ENCODE measurements at regions not wholly inside any gene's neighbourhood (a gene's known extent, or its start where the extent isn't known, plus 50 kb on each side); places are given as distances from the start of the nearest gene placed in this dataset.

- Histone ChIP-seq H3K27me3 (no peaks in the 10 kb centered on the region), H3K27ac (no peak overlapping the region), H3K4me1 (no peaks in the 10 kb centered on the region), H3K36me3 (replicated peaks in 1 of 2; ENCODE audit: insufficient read depth in 1 of 2, low read depth in 2 of 2) (no peaks in the 10 kb centered on the region), H3K9me3 (no peaks in the 10 kb centered on the region), H3K4me3 (no peak overlapping the region)
- DNase-seq (no peak), ATAC-seq (no peak)
- intact Hi-C loops (cut with DNase I): no loop called here
- 69 to 79% methylated on average over 8 of the region's 8 CpGs for WGBS, 2 donors
- TF ChIP-seq CTCF (IDR thresholded peaks at IDR 0.05) (no peak), POLR2A (IDR thresholded peaks at IDR 0.05) (no peak)
Measured at GRCh38 chr1:59096501-59096900, 200.4 kb upstream of the FGGY start.

- WGBS, 2 donors: 55 to 56% methylated on average over 2 of the region's 2 CpGs
- H3K36me3 ChIP-seq (replicated peaks in 1 of 2; ENCODE audit: insufficient read depth in 1 of 2, low read depth in 2 of 2): no peaks in the 10 kb centered on the region
- TF ChIP-seq CTCF (IDR thresholded peaks at IDR 0.05) (no peak), POLR2A (IDR thresholded peaks at IDR 0.05) (no peak)
- no peaks in the 10 kb centered on the region for H3K9me3 ChIP-seq
- ATAC-seq (no peak), DNase-seq (no peak)
- intact Hi-C loops (cut with DNase I): no loop called here
- H3K27ac ChIP-seq: no peak overlapping the region
- no peaks in the 10 kb centered on the region for H3K27me3 ChIP-seq
- H3K4me3 ChIP-seq: no peak overlapping the region
- no peaks in the 10 kb centered on the region for H3K4me1 ChIP-seq
Measured at GRCh38 chr1:59098655-59099054, 198.2 kb upstream of the FGGY start.

- H3K27ac ChIP-seq: no peak overlapping the region
- H3K9me3 ChIP-seq: no peaks in the 10 kb centered on the region
- 94 to 100% methylated on average over 1 of the region's 1 CpG for WGBS, 2 donors
- no peak overlapping the region for H3K4me3 ChIP-seq
- no peak for ATAC-seq
- no peaks in the 10 kb centered on the region for H3K36me3 ChIP-seq (replicated peaks in 1 of 2; ENCODE audit: insufficient read depth in 1 of 2, low read depth in 2 of 2)
- no peaks in the 10 kb centered on the region for H3K27me3 ChIP-seq
- intact Hi-C loops (cut with DNase I): no loop called here
- peaks cover 6% of the 10 kb centered on the region for H3K4me1 ChIP-seq
- TF ChIP-seq CTCF (IDR thresholded peaks at IDR 0.05) (no peak), POLR2A (IDR thresholded peaks at IDR 0.05) (no peak)
- DNase-seq: no peak
Measured at GRCh38 chr1:59100708-59101374, 196.1 kb upstream of the FGGY start.

- TF ChIP-seq POLR2A (IDR thresholded peaks at IDR 0.05) (no peak), CTCF (IDR thresholded peaks at IDR 0.05) (no peak)
- WGBS, 2 donors: 0 to 63% methylated on average over 1 to 2 of the region's 2 CpGs
- intact Hi-C loops (cut with DNase I): no loop called here
Measured at GRCh38 chr1:59101518-59101917, 195.4 kb upstream of the FGGY start.

GRCh38 chr1:59103457-59103856 lies 193.4 kb upstream of the FGGY start:
- DNase-seq: no peak
- Histone ChIP-seq H3K27ac (no peak overlapping the region), H3K4me3 (no peak overlapping the region), H3K4me1 (peaks cover 6% of the 10 kb centered on the region), H3K9me3 (no peaks in the 10 kb centered on the region), H3K27me3 (no peaks in the 10 kb centered on the region), H3K36me3 (replicated peaks in 1 of 2; ENCODE audit: insufficient read depth in 1 of 2, low read depth in 2 of 2) (no peaks in the 10 kb centered on the region)
- TF ChIP-seq CTCF (IDR thresholded peaks at IDR 0.05) (no peak), POLR2A (IDR thresholded peaks at IDR 0.05) (no peak)
- ATAC-seq: no peak
- intact Hi-C loops (cut with DNase I): no loop called here
- 85 to 93% methylated on average over 4 of the region's 4 CpGs for WGBS, 2 donors

More at GRCh38 chr1:59101518-59101917, 195.4 kb upstream of the FGGY start:
- Histone ChIP-seq H3K4me3 (no peak overlapping the region), H3K27me3 (no peaks in the 10 kb centered on the region), H3K4me1 (peaks cover 6% of the 10 kb centered on the region), H3K27ac (no peak overlapping the region), H3K36me3 (replicated peaks in 1 of 2; ENCODE audit: insufficient read depth in 1 of 2, low read depth in 2 of 2) (no peaks in the 10 kb centered on the region), H3K9me3 (no peaks in the 10 kb centered on the region)
- ATAC-seq (no peak), DNase-seq (no peak)
